HG02798 (cell line): ENCODE measurements at regions not wholly inside any gene's neighbourhood (a gene's known extent, or its start where the extent isn't known, plus 50 kb on each side); places are given as distances from the start of the nearest gene placed in this dataset.

Experiments used
- ATAC-seq: cut with Tn5 transposase; IDR thresholded peaks from one replicate; pipeline ENCODE4 v1.9.1; 2021; ENCODE audit warnings: mild to moderate bottlenecking; ENCODE audit not compliant: unreplicated experiment, poor library complexity

GRCh38 chr6:33872761-33873160 lies 69.0 kb upstream of the MLN start:
- ATAC-seq, result no peak

- ATAC-seq, result no peak
These were observed 66.1 kb upstream of the MLN start for GRCh38 chr6:33869826-33870423.

GRCh38 chr6:33869121-33869520 lies 65.3 kb upstream of the MLN start:
- no peak for ATAC-seq

DNA sequence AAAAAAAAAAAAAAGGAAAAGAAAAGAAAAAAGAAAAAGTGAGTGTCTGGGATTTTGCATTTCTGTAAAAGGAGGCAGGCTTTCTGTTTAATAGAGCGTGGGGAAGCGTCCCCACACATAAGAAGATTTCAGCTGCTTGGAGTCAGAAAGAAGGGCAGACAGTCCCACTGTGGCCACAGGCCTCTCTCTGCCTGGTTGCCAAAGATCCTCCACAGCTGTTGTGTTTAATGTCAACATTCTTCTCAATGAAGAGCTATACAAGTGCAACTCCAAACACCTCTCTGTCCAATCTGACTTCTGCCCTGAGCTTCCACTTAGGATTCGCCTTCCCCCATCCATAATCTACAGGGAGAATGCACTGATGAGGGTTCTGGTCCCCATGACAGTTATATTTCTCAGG lies 64.3 kb upstream of the MLN start:
- ATAC-seq, result no peak

DNA sequence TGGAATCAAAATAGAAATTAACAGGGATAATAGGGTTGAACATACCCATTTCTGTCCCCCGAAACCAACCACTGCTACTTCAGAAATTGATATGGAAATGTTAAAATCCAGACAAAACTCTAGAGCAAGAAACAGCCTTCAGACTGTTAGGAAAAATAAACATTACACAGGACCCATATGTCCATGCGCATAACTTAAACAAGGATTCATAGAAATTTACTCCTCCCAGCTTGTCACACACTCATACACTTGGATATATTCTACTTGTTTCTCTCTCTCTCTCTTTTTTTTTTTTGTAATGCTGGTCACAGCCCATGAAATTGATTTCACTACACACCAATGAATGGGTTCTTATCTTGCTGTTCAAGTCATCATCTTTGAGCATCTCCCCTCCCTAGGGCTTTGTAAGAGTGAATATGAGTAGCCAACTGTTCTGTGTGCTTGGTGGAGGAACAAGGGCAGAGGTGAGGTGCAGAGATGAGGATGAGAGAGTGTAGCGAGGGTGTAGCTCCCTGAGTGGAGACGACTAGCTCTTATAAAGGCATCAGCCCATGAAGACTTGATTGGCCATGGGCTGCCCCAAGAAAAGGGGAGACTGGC lies 61.8 kb upstream of the MLN start:
- ATAC-seq, result no peak

GRCh38 chr6:33863723-33864440 lies 60.1 kb upstream of the MLN start:
- no peak for ATAC-seq

- no peak for ATAC-seq
These were observed 59.3 kb upstream of the MLN start for GRCh38 chr6:33863084-33863483.

DNA sequence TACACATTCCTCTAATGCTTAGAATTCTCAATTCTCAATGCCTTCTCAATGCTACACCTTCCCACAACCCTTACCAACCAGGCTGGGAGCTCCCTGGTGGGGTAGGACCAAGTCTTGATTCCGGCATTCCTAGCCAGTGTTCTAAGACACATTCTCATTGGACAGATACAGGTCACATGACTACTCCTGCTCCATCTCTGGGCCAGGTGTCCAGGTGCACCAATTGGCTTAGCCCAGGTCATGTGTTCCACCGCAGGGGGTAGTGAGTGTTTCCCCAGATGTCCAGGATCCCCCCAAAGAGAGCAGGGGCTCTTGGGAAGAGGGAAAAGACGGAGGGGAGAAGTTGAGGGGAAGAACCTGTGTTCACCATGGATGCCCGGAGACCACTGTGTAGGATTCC lies 58.7 kb upstream of the MLN start:
- ATAC-seq, result no peak

- no peak for ATAC-seq
These were observed 57.9 kb upstream of the MLN start for GRCh38 chr6:33861722-33862121.

DNA sequence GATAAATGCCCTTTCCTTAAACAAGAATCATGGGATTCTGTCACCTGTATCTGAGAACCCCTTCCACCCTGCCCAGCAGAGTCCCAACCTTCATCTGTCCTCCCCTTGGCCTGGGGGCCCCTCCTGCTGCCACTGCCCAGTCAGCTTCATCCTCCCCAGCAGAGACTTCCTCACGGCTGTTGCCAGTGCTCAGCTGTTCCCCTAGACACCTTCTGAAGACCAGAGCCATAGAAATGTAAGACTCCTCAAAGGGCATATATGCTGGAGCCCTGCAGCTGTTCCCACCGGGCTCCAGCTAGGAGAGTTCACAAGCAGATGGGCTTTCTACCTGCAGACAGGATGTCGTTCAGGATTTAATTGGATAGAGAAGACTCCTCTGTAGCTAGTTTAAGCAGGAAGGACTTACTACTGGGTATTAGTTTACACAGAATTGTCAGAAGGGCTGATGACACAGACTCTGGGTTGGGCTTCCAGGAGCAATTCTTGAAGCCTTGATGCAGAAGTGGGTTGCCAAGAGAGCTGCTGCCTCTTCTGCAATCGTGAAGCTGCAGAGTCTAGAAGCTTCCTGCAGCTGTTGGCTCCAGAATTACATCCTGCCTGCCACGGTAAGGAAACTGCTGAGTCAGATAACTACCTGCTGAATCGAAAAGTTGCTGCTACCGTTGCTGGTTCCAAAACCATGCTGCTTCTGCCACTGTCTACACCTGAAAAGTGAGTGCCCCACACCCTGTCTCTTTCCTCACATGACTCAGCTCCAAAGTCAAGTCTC lies 57.1 kb upstream of the MLN start:
- ATAC-seq, result no peak

GRCh38 chr6:33860006-33860405 lies 56.2 kb upstream of the MLN start:
- no peak for ATAC-seq

DNA sequence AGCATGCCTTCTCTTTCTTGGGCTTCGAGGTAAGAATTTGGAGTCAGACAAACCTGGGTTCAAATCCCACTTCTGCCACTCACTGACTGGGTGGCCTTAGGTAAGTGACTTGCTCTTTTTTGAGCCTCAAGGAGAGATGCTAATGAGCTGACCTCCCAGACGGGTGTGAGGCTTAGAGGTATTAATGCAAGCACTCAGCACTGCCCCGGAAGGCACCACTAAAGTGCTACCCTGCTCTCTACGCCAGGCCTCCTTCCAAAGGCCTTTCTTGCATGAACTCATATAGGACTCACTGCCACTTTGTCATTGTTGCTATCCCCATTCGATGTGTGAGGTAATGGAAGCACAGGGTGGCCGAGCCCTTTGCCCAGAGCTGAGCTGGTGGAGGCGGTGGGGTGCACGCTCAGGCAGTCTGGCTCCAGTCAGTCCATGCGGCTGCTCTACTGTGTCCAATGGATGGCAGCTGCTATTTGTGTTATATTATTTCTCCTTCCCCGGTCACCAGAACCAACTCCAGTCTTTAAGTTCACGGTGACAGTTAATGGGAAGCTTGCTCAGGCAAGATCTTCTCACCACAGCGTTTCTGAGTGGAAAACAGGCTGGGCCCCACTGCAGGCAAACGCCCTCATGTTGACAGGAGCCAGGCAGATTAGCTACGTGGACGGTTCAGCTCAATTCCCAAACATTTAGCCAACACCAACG lies 55.2 kb upstream of the MLN start:
- no peak for ATAC-seq

- no peak for ATAC-seq
These were observed 54.2 kb upstream of the MLN start for GRCh38 chr6:33857932-33858475.

DNA sequence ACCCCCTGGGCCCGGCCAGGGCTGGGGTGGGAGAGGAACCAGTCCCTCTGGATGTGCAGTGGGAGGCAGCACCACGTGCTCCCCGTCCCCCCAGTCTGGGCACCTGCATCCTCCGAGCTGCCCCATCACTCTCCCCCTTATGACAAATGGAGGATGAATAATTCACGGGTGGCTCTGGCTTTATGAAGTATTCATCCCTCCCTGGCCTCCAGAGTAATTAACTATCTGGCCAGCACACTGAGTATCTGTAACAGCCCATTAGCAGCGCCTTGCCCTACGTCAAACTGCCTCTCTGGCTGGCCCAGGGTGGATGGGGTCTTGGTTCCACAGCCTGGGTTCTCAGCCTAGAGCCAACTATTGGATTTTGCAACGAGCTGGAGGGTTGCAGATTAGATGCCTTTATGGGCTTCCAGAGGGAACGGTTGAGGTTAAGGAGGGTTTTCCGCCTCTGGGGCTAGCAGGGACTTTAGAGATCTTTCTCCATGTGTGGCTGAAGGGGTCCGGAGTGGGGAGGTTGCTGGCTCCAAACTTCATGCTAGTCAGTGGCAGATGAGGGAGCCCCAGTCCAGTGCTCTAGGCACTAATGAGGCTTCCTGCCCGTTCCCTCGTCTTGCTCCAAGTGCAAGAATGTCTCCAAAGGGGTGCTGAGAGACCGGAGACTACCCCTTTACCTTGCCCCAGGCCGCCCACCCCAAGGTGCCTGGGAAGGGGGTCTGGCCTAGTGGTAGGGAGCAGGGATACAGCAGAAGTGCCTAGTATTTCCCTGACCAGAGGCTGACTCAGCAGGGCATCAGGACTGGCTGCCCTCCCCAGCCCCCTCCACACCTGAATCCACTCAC lies 53.5 kb upstream of the MLN start:
- no peak for ATAC-seq

DNA sequence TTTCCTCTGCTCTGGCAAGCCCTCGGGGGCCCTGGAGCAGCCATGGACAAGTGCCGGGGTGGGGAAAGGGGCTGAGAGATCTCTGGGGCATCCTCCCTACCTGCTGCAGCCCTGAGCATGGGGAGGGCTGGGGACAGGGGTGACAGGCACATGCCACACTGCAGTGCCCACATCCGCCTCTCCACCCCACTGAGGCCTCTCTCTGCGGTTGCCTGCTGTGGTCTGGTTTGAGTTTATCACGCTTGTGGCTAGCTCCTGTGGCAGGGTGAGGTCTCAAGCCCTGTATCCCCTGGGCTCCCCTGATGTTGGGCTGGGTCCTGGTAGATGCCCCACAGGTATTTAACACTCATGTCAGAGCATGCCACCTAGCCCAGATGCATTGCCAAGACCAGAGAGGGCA lies 52.9 kb upstream of the MLN start:
- ATAC-seq, result peak; percentile 48

DNA sequence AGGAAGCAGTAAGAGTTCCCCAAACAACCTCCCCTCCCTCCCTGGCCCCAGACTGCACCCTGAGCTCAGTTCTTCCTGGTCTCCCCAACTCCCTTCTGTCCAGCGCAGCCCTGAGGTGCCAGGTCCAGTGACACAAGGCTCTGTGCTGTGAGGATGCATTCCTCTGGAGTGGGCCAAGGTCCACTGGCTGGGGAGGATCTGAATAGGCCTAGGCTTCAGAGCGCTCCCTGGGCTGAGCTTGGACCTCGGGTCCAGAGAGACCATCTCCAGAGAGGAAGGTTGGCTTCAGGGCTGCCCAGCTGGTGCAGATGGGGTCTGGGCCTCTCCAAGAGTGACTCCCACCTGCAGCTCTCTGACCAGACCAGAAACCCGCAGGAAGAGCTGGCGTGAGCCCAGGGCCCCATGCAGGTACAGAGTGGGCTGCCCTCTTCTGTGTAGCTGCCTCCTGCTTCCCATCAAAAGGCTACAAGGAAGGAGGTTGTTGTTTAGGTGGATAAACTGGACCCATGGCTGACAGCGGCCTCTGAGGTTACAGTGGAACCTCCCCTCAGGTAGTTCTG lies 52.3 kb upstream of the MLN start:
- ATAC-seq, result no peak

DNA sequence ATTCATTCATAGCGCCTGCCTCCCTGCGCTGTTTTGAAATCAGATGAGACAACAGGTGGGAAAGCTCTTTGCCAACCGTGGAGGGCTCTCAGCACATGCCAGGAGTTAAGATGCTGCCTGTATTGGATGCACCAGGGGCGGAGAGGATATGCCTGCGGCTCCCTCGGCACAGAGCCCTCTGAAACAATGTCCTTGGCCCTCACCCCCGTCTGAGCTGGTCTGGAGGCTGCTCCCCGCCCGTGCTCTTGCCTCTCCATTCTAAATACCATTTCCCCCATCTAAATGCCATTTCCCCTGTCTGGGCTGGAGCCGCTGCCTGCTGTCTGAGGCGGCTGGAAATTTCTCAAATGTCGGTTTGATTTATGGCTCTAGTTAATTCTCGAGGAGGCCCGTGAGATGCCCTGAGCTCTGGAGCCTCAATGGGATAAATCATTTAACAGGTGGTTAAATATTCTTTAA lies 50.8 kb upstream of the MLN start:
- no peak for ATAC-seq

- ATAC-seq, result no peak
These were observed 49.9 kb upstream of the MLN start for GRCh38 chr6:33853736-33854135.
